HepG2 (cell line): ENCODE measurements at regions not wholly inside any gene's neighbourhood (a gene's known extent, or its start where the extent isn't known, plus 50 kb on each side); places are given as distances from the start of the nearest gene placed in this dataset.

ENCODE experiments used
- CBFB ChIP-seq: sonication (generic); formaldehyde crosslinking; IDR thresholded peaks from 2 replicates; pipeline ENCODE4 v1.4.0; 2020; ENCODE audit warnings: missing genetic modification reagents
- ZNF577 ChIP-seq: sonication (generic); formaldehyde crosslinking; IDR thresholded peaks from 2 replicates; pipeline ENCODE4 v1.4.0; 2020; ENCODE audit warnings: mild to moderate bottlenecking, low read depth, missing genetic modification reagents, borderline replicate concordance
- ZNF724P ChIP-seq: sonication (generic); formaldehyde crosslinking; IDR thresholded peaks from 2 replicates; pipeline ENCODE4 v1.8.0; 2022; ENCODE audit warnings: missing genetic modification reagents, borderline replicate concordance
- TF ChIP-seq, protein P1 (sequence below): sonication (generic); formaldehyde crosslinking; IDR thresholded peaks from 2 replicates; pipeline ENCODE4 v1.5.0; 2020; ENCODE audit warnings: mild to moderate bottlenecking, missing genetic modification reagents, moderate library complexity

DNA sequence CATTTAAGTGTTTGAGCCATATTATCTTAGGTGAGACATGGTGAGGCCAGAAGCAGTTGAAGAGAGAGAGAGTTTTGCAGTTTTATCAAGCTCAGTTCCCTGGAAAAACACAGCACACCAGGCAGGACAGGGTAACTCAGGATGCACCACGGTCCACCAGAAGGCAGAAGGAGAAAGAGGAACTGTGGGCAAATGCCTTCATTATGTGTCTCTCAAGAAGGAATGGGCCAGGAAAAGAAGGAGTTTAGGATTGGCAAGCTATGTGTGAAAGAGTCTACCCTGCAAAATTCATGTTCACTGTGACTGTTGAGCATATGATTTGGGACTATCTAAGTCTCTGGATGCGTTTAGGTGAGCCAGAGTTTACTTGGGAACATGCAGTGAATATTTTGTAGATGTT lies 934.5 kb upstream of the MIR17HG start:
- TF ChIP-seq, protein P1, sequence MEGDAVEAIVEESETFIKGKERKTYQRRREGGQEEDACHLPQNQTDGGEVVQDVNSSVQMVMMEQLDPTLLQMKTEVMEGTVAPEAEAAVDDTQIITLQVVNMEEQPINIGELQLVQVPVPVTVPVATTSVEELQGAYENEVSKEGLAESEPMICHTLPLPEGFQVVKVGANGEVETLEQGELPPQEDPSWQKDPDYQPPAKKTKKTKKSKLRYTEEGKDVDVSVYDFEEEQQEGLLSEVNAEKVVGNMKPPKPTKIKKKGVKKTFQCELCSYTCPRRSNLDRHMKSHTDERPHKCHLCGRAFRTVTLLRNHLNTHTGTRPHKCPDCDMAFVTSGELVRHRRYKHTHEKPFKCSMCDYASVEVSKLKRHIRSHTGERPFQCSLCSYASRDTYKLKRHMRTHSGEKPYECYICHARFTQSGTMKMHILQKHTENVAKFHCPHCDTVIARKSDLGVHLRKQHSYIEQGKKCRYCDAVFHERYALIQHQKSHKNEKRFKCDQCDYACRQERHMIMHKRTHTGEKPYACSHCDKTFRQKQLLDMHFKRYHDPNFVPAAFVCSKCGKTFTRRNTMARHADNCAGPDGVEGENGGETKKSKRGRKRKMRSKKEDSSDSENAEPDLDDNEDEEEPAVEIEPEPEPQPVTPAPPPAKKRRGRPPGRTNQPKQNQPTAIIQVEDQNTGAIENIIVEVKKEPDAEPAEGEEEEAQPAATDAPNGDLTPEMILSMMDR (CRISPR knock-in tag): no peak
- no peak for TF ChIP-seq ZNF577 (CRISPR knock-in tag)
- TF ChIP-seq CBFB: no peak
- no peak for TF ChIP-seq ZNF724P (CRISPR knock-in tag)
